Left ventricle myocardium inferior (tissue), 1 donor: ENCODE measurements at regions not wholly inside any gene's neighbourhood (a gene's known extent, or its start where the extent isn't known, plus 50 kb on each side); places are given as distances from the start of the nearest gene placed in this dataset.

Experiments used
- DNase-seq: peaks from one replicate; pipeline ENCODE4 v3.0.0-alpha.2; 2020
- H3K27ac ChIP-seq: fragments of 200-600 bp; replicated peaks from 2 replicates; pipeline ENCODE4 v1.8.0; 2021
- H3K27me3 ChIP-seq: fragments of 200-600 bp; 2 replicates; pipeline ENCODE4 v1.8.0; 2021; ENCODE audit warnings: low read depth
- H3K36me3 ChIP-seq: fragments of 200-600 bp; 2 replicates; pipeline ENCODE4 v1.8.0; 2021
- H3K4me1 ChIP-seq: fragments of 200-600 bp; 2 replicates; pipeline ENCODE4 v1.8.0; 2021
- H3K4me3 ChIP-seq: fragments of 200-600 bp; 2 replicates; pipeline ENCODE4 v1.8.0; 2021; ENCODE audit warnings: mild to moderate bottlenecking, moderate library complexity
- H3K9me3 ChIP-seq: fragments of 200-600 bp; replicated peaks from 2 replicates; pipeline ENCODE4 v1.8.0; 2021
- CTCF ChIP-seq: fragments of 200-600 bp; IDR thresholded peaks from 2 replicates; pipeline ENCODE4 v1.8.0; 2021; ENCODE audit warnings: antibody characterized with exemption, mild to moderate bottlenecking, borderline replicate concordance
- intact Hi-C: fragments of 100-400 bp; cut with micrococcal nuclease; formaldehyde crosslinking; loops from one replicate; pipeline ENCODE4 v1.11.0; 2022
- donor health status: DM: no; HTN: yes; CAD: no; lungs with severe emphysema.

- intact Hi-C loops: no loop called here
- TF ChIP-seq CTCF: no peak
- H3K27me3 ChIP-seq: peaks cover 33% of the 10 kb centered on the region
- H3K4me3 ChIP-seq: no peak overlapping the region
- no peak for DNase-seq
- no peaks in the 10 kb centered on the region for H3K36me3 ChIP-seq
- H3K27ac ChIP-seq: no peak overlapping the region
- H3K4me1 ChIP-seq: no peaks in the 10 kb centered on the region
- H3K9me3 ChIP-seq: peaks cover 29% of the 10 kb centered on the region
Observed at GRCh38 chr22:47583959-47584562, 821.6 kb downstream of the TBC1D22A start.

- H3K36me3 ChIP-seq: no peaks in the 10 kb centered on the region
- no peak for TF ChIP-seq CTCF
- H3K27ac ChIP-seq: no peak overlapping the region
- no peaks in the 10 kb centered on the region for H3K4me1 ChIP-seq
- H3K9me3 ChIP-seq: peaks cover 29% of the 10 kb centered on the region
- peaks cover 28% of the 10 kb centered on the region for H3K27me3 ChIP-seq
- no peak for DNase-seq
- intact Hi-C loops: no loop called here
- H3K4me3 ChIP-seq: no peak overlapping the region
Observed at GRCh38 chr22:47582067-47582466, 819.6 kb downstream of the TBC1D22A start.

- no peak overlapping the region for H3K27ac ChIP-seq
- peaks cover 29% of the 10 kb centered on the region for H3K9me3 ChIP-seq
- no peak for DNase-seq
- no peak overlapping the region for H3K4me3 ChIP-seq
- no peaks in the 10 kb centered on the region for H3K36me3 ChIP-seq
- H3K4me1 ChIP-seq: no peaks in the 10 kb centered on the region
- intact Hi-C loops: no loop called here
- peaks cover 35% of the 10 kb centered on the region for H3K27me3 ChIP-seq
- no peak for TF ChIP-seq CTCF
Observed at GRCh38 chr22:47580121-47580520, 817.7 kb downstream of the TBC1D22A start.

GRCh38 chr22:47576908-47577307 is 814.5 kb downstream of the TBC1D22A start:
- Histone ChIP-seq H3K9me3 (peaks cover under 1% of the 10 kb centered on the region), H3K27ac (no peak overlapping the region), H3K4me1 (no peaks in the 10 kb centered on the region), H3K36me3 (no peaks in the 10 kb centered on the region), H3K4me3 (no peak overlapping the region), H3K27me3 (peaks cover 47% of the 10 kb centered on the region)
- no peak for TF ChIP-seq CTCF
- no peak for DNase-seq
- intact Hi-C loops: no loop called here

GRCh38 chr22:47575291-47575690 is 812.8 kb downstream of the TBC1D22A start:
- H3K27me3 ChIP-seq: peaks cover 51% of the 10 kb centered on the region
- H3K4me3 ChIP-seq: no peak overlapping the region
- no peaks in the 10 kb centered on the region for H3K36me3 ChIP-seq
- intact Hi-C loops: no loop called here
- H3K4me1 ChIP-seq: no peaks in the 10 kb centered on the region
- no peak for DNase-seq
- no peak for TF ChIP-seq CTCF
- H3K27ac ChIP-seq: no peak overlapping the region
- no peaks in the 10 kb centered on the region for H3K9me3 ChIP-seq
